Vagina (tissue), 2 donors: ENCODE measurements at regions not wholly inside any gene's neighbourhood (a gene's known extent, or its start where the extent isn't known, plus 50 kb on each side); places are given as distances from the start of the nearest gene placed in this dataset.

Source experiments
- CTCF ChIP-seq, 3 experiments: fragments of 450-650 bp in 2 of 3; fragments of 200-600 bp in 1 of 3; sonication (generic) in 1 of 3; IDR thresholded peaks; one replicate each; pipeline ENCODE4 v1.5.1; 2017 to 2019; ENCODE audit warnings: antibody characterized with exemption in 3 of 3, mild to moderate bottlenecking in 2 of 3, moderate library complexity in 2 of 3
- POLR2A ChIP-seq, 2 donors: fragments of 450-650 bp; IDR thresholded peaks; one replicate each; pipeline ENCODE4 v1.6.1; 2017; ENCODE audit warnings: antibody characterized with exemption in 2 of 2, mild to moderate bottlenecking in 2 of 2, moderate library complexity in 2 of 2
- POLR2AphosphoS5 ChIP-seq, 2 donors: sonication (generic); formaldehyde crosslinking; IDR thresholded peaks; one replicate each; pipeline ENCODE4 v1.9.0; 2017; ENCODE audit warnings: antibody characterized with exemption in 2 of 2, mild to moderate bottlenecking in 2 of 2, low read depth in 1 of 2; ENCODE audit not compliant: insufficient read depth in 1 of 2

DNA sequence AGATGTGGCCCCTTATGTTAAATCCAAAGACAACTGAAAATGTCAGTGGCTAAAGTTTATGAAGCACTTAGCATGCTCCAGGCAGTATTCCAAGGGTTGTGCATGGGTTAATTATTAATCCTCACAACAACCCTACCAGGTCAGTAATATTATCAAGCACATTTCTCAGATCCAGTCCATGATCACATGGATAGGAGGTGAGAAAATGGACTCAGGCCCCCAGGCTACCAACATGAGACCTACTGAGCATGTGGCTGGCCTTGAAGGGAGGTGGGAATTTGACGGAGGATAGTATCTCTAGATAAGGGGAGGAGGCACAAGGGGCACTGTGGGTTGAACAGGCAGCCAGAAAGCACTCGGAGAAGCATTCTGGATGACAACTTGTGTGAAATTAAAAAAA lies 412.0 kb downstream of the MEIS1 start:
- TF ChIP-seq POLR2A (IDR thresholded peaks at IDR 0.05) (no peak), CTCF (IDR thresholded peaks at IDR 0.05) (no peak), POLR2AphosphoS5 (IDR thresholded peaks at IDR 0.05; ENCODE audit: insufficient read depth in 1 of 2, low read depth in 1 of 2) (no peak)
